ENCODE measurements at regions not wholly inside any gene's neighbourhood (a gene's known extent, or its start where the extent isn't known, plus 50 kb on each side); places are given as distances from the start of the nearest gene placed in this dataset.

DNA sequence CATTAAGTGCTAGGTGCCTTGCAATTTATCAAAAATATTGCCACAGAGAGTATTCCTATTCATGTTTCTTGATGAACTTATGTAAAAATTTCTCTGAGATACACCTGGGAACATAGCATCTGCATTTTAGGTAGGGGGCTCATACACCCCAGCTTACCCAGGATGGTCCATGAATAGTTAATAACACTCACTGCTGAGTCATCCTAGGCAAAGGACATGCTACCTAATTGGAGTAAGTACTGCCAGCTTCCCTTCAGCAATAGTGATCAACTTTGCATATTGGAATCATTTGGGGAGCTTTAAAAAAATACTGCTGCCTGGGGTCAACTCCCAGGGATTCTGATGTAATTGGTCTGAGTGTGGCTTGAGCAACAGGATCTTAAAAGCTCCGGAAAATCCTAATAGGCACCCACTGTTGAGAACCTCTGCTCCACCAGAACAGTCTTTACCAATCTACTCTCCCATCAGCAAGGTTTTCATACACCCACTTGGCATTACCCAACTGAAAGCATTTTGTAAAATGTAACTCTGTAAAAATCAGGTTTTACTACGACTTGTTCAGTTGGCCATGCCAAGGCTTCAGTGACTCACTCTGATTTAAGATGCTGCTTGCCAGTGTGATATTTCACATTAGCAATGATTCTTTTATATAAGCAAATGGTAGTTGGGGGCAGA is 67.2 kb upstream of the FNDC3A start:
- TF ChIP-seq ZFX (IDR thresholded peaks at IDR 0.05): no peak
- TF ChIP-seq, protein P1, sequence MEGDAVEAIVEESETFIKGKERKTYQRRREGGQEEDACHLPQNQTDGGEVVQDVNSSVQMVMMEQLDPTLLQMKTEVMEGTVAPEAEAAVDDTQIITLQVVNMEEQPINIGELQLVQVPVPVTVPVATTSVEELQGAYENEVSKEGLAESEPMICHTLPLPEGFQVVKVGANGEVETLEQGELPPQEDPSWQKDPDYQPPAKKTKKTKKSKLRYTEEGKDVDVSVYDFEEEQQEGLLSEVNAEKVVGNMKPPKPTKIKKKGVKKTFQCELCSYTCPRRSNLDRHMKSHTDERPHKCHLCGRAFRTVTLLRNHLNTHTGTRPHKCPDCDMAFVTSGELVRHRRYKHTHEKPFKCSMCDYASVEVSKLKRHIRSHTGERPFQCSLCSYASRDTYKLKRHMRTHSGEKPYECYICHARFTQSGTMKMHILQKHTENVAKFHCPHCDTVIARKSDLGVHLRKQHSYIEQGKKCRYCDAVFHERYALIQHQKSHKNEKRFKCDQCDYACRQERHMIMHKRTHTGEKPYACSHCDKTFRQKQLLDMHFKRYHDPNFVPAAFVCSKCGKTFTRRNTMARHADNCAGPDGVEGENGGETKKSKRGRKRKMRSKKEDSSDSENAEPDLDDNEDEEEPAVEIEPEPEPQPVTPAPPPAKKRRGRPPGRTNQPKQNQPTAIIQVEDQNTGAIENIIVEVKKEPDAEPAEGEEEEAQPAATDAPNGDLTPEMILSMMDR (conservative IDR thresholded peaks at IDR 0.05): no peak
